NCI-H2227 treated with DMSO at 0.1 percent for 48 hours (cell line): ENCODE measurements at regions not wholly inside any gene's neighbourhood (a gene's known extent, or its start where the extent isn't known, plus 50 kb on each side); places are given as distances from the start of the nearest gene placed in this dataset.
"Not testable (repeated sequence)": the region's sequence is repeated elsewhere in the genome, so short reads cannot be mapped to it uniquely, and the experiment has no call there.

Experiments
- DNase-seq: peaks from one replicate; lab custom pipeline; 2025; lab: John Stamatoyannopoulos, UW

- DNase-seq, result no peak
These were observed 179.3 kb downstream of the HDGFL1 start for GRCh38 chr6:22748681-22749080.

DNA sequence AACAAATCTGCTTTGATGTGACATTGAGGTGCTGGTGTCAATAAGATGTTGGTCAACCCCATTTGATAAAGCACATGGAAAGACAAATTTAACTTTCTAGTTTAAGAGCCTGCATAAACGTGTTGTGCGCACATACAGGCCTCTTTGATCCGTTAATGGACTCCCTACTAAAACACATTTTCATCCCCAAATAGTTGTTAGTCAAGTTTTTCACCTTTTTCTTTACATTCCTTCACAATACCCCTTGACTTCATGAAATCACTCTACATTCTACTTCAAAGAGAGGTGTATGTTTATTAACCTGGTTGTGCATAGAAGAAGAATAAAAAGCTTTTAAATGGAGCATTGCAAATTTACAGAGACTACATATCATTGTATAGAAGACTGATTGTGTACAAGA lies 180.3 kb downstream of the HDGFL1 start:
- DNase-seq, result no peak

DNA sequence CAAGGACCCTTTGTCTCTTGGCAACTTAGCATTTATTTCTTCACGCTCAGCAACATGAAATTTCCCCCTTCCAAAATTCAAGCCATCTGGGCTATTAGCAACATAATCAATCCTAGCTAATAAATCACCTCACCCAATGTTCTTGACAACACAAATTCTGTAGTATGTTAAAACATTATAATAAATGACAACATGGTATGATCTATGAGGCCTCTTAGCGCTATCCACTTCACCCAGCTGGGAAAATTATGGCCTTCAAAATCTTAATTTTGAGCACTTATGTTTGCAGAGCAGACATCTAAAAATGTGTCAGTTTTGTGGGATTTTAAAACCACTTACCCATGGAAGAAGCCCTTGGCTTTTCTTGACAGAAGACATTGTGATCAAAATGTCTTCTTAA lies 181.9 kb downstream of the HDGFL1 start:
- DNase-seq, result peak; percentile 95

DNA sequence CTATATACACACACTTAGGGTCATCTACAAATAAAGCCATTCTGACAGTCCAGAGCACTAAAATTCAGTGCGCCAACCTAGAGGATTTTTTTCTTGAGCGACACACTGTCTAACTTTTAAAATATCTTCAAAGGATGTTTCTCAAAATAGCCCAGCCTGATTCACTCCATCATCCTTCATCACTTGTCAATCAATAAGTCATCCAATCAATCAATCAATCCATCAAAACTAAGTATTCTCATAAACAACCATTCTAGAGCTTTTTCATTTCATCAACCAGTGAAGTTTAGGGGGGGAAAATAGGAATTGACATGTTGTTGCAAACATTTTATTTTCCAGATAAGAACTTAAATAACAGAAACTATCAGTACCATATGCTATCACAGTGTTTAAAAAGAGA lies 183.2 kb downstream of the HDGFL1 start:
- no peak for DNase-seq

- no peak for DNase-seq
These were observed 184.7 kb downstream of the HDGFL1 start for GRCh38 chr6:22754061-22754460.

DNA sequence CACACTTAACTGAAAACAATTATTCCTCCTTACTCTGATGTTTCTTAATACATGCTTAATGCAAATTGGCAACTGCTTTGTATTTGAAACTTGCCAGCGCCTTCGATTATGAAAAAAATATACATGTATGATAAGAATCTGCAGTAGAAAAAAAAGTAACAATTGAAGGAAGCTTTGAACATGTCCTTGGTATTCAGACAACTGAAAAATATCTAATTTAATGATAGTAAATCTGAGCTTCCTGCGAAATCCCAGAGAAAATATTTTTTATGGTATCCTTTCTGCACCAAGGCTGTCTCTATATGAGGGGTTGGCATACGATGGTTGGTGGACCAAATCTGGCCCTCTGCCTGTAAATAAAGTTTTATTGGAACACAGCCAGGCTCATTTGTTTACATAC lies 186.2 kb downstream of the HDGFL1 start:
- DNase-seq, result no peak

- DNase-seq, result no peak
These were observed 187.0 kb downstream of the HDGFL1 start for GRCh38 chr6:22756365-22756764.

DNA sequence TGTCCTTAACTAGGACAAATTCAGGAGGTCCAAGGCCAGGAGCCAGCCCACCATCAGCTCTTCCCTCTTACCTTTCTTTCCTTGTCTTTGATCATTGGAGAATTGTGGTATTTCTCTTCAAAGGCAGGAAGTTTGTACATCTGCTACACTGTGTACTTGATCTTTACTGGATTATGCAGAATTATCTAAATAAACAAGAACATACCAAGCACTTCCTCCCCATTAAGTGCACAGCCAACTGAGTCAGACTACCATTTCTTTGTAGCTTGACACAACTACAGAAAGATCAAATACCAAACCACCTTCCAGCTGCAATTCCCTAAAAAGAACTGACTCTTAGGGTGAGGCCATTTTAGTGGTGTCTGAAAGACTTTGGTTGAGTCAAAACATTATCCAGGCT lies 195.1 kb downstream of the HDGFL1 start:
- DNase-seq, result no peak

DNA sequence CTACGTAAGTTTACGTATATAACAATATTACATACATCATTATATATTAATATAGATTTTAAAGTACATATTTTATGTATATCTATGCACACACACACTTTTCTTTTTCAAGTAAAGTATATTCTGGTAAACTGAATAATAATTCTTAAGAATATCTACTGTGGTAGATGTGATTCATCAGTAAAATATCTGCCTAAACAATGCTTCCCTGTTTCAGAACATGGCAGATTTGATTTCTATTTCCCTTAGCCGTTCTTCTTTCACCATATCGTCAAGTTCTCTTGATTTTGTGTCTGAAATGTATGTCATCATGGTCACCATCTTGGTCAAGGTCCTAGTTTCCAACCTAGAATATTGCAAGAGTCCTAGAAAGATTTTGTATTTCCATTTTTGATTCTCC lies 195.6 kb downstream of the HDGFL1 start:
- DNase-seq, result no peak

- DNase-seq, result no peak
These were observed 197.6 kb downstream of the HDGFL1 start for GRCh38 chr6:22766979-22767378.

DNA sequence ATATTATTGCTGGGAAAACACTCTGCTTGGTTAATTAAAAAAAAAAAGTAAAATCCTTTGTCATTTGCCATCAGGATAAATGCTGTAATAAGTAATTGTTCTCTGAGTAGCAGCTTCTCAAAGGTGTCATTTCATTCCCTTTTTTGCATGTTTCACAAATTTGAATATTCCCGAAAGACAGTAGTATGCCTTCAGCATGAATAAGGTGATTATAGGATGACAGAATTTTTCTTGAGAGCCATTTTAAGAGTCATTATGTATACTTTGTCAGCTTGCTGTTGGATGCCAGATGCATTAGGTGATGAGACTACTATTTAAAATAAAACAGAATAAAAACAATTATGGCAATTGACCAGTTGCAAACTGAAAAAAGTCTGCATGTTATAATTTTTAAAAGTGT lies 200.7 kb downstream of the HDGFL1 start:
- no peak for DNase-seq

DNA sequence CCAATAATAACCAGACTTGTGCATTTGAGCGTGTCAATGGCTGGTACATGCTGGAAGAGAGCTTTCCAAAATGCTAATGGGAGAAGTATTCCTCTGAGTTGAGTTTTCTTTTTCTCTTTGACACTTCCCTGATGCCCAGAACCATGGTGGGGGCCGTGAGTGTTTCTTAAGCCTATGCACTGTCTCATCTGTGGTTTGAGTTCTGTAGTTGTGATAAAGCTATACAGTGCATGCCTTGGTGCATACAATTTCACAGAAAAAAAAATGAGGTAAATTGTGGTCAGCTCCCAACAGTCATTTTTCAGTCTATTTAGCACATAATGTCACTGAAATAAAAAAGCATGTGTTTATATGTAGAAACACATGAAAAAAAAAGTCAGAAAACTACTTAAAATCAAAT lies 204.8 kb downstream of the HDGFL1 start:
- no peak for DNase-seq

GRCh38 chr6:22778438-22778837 lies 209.1 kb downstream of the HDGFL1 start:
- DNase-seq, result not testable (repeated sequence)

GRCh38 chr6:22779062-22779461 lies 209.7 kb downstream of the HDGFL1 start:
- DNase-seq, result no peak

GRCh38 chr6:22783931-22784330 lies 214.6 kb downstream of the HDGFL1 start:
- DNase-seq, result no peak

DNA sequence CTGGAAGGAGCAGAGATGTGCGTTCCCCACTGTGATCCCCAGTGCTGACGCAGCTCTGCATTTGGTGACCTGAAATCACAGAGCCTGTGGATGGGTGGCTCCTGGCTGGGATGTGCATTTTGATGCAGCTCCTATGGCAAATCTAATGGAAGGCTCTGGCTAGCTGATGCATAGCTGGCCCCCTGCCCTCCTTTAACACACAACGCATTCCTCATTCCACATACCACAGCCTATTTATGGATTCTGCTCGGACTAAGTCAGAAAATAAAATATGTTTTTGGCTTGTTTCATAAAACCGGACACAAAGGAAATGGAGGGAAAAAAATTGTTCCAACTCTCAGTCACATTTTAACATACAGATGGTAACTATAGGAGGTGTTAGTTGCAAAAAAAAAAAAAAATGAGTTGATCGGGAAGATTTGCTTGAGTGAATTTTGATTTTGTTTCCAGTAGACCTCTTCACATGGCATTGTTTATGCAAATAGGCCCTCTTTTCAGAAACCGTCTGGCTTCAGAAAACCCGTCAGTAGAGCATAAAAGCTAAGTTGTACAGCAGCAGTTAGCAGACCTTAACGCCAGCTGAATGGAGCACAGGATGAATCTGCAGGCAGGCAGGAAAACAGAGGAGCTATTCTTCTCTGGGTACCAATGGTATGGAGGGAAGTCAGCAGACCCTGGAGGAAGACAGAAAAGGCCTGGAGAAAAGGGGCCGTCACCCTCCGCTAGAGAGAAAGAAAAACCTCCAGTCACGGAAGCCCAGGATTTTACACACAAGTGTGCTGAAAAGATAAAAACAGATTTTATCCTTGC lies 215.4 kb downstream of the HDGFL1 start:
- peak; percentile 41 for DNase-seq

GRCh38 chr6:22788038-22788437 lies 218.7 kb downstream of the HDGFL1 start:
- DNase-seq, result no peak

DNA sequence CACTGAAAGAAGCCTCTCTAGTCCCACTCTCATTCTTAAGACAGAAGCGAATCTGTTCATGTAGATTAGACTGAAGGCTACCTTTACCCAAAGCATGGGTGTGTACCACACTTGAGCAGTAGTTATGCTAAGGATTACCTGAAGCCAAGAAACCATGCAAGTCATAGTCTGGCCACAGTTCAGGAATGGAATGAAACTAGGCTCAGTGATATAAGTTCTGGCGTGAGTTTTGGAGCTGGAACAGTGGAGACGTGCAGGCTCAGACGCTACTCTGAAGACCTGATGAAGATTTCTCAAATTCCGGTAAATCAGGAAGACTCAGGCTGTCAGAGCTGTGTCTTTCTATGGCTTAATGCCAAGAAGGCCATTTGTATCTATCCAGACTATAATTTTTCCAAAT lies 219.9 kb downstream of the HDGFL1 start:
- DNase-seq, result no peak

- no peak for DNase-seq
These were observed 225.5 kb downstream of the HDGFL1 start for GRCh38 chr6:22794844-22795243.

GRCh38 chr6:22800451-22800850 lies 231.1 kb downstream of the HDGFL1 start:
- no peak for DNase-seq

DNA sequence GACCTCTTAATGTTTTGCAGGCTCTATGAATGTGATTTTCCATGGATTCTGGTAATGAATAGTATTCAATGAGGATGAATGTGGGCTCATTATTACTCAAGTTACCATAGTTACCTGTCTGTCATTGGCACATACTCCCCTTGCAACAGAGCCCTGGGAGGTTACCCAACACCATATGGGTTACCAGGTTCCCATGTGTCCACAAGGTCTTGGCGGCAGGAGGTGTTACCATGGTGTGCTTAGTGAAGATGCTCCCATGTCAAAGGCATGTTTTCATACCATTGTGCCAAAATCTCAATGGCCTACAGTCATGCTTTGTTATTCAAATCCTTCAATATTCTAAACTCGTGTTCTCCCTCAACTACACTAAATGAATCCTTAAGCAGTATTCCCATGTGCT lies 232.5 kb downstream of the HDGFL1 start:
- no peak for DNase-seq

GRCh38 chr6:22804620-22805261 lies 235.4 kb downstream of the HDGFL1 start:
- no peak for DNase-seq

DNA sequence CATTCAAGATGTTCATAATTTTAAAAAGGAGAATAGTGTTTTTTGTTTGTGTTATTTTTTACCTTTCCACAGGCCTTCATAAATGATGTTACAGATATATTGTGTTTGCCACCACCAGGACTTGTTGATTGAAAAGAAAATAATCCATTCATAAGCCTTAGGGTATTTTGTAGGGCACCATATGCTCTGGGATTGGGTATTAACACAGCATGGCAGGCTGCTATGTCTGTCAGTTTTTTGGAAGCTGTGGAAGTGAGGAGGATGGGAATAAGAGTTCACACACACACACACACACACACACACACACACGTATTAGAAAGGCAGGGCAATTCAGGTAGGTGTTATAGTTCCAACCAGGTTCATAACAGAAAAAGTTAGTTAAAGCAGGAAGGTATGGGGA lies 237.9 kb downstream of the HDGFL1 start:
- no peak for DNase-seq

- no peak for DNase-seq
These were observed 238.5 kb downstream of the HDGFL1 start for GRCh38 chr6:22807818-22808217.
